ENCODE measurements at regions not wholly inside any gene's neighbourhood (a gene's known extent, or its start where the extent isn't known, plus 50 kb on each side); places are given as distances from the start of the nearest gene placed in this dataset.

DNA sequence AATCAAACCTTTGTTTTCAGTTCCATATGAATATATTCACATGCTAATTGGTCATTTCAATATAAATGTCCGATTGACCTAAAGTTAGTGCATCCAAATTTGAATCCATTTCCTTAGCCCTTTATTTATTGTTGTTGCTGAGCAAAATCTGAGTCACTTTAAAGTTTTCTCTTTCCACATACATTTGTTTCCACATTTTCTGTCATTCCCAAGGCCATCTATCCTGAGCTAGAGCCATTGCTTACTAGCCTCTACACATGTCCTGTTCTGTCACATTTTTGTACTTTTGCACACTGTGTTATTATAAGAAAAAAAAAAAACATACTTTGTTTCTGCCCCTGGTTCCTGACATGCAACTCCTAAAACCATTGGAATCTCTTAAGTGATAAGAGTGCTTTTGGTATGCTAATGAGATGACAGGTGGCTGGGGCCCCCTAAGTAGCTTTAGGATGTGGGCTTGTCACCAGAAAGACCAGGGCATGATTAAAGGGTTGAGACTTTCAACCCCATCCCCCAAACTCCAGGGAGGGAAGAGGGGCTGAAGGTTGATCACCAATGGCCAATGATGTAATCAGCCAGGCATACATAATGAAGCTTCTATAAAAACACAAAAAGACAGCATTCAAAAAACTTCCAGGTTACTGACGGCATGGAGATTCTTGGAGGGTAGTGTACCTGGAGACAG is 353.3 kb upstream of the MAGEB16 start:
- TF ChIP-seq POLR2AphosphoS5 (IDR thresholded peaks at IDR 0.05; ENCODE audit: low read depth, low read length), result no peak
- TF ChIP-seq, protein P1, sequence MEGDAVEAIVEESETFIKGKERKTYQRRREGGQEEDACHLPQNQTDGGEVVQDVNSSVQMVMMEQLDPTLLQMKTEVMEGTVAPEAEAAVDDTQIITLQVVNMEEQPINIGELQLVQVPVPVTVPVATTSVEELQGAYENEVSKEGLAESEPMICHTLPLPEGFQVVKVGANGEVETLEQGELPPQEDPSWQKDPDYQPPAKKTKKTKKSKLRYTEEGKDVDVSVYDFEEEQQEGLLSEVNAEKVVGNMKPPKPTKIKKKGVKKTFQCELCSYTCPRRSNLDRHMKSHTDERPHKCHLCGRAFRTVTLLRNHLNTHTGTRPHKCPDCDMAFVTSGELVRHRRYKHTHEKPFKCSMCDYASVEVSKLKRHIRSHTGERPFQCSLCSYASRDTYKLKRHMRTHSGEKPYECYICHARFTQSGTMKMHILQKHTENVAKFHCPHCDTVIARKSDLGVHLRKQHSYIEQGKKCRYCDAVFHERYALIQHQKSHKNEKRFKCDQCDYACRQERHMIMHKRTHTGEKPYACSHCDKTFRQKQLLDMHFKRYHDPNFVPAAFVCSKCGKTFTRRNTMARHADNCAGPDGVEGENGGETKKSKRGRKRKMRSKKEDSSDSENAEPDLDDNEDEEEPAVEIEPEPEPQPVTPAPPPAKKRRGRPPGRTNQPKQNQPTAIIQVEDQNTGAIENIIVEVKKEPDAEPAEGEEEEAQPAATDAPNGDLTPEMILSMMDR (IDR thresholded peaks at IDR 0.05), result no peak

All from Panc1 (cell line).